ENCODE measurements at regions not wholly inside any gene's neighbourhood (a gene's known extent, or its start where the extent isn't known, plus 50 kb on each side); places are given as distances from the start of the nearest gene placed in this dataset.

DNA sequence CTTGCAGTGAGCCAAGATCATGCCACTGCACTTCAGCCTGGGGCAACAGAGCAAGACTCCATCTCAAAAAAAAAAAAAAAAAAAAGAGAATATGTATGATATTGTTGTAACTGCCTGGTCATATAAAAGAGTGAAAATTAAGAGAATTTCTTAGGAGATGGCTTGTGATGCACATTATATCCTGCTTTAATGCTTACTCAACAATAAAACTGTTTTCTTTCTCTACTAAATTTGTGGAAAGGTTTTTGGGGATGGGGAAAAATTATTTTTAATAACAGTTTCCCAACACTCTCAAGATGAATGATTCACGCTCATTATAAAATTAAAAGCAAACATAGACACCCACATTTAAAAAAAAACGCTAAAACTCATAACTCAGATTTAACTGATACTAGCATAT, 1163.0 kb downstream of the SI start:
- DNase-seq (ENCODE audit: low spot score in 2 of 2) (no peak), FAIRE-seq (no peak)

DNA sequence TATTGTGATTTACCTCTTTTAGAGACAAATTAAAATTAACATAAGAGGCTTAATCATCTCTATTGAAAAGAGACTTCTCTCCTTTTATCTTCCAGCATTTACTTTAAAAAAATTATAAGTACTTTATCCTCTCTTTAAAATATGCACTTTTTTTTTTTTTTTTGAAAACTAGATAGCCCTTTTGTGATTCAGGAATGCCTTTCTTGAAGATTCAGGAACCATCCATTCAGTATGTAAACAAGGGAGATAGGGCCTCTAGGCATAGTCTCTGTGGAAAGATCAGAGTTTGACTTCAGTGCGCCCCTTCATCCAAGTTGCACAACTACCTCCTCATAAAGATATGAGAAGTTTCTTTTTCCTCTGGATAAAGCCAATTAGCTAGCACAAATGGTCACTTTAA, 1163.7 kb downstream of the SI start:
- no peak for DNase-seq (ENCODE audit: low spot score in 2 of 2)
- FAIRE-seq: no peak

DNA sequence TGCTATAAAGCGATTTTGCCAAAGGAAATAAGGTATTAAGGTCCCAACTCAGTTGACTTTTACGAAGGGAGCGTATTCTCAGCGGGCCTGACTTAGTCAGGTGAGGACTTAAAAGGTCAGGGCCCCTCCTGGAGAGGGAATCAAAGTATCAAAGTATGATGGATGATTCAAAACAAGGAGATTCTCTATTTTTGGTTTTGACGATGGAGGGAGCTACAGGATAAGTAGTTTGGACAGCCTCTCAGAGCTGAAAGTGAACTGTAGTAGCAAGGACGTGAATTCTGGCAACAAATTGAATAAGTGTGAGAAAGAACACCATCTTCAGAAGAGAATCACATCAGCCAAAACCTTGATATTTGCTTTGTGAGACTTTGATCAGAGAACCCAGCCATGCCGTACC, 1186.5 kb downstream of the SI start:
- DNase-seq (ENCODE audit: low spot score in 2 of 2): no peak
- no peak for FAIRE-seq

DNA sequence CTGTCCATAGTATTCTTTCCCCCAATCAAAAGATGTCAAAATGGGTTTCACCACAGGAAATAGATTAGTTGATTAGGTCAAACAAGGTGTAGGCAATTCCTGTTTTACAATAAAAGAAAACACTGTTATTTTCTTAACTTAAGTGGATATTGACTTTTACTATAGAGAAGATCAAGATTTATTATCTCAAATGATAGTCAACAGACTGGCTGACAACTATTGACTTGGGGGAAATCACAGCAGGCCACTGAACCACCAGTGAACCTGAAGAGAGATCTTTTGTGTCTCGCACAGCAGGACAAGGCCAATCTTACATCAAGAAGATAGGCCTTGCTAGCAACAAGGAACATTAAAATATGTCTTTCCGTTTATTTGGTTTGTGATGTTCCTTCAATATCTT, 1187.6 kb downstream of the SI start:
- FAIRE-seq: no peak
- no peak for DNase-seq (ENCODE audit: low spot score in 2 of 2)

DNA sequence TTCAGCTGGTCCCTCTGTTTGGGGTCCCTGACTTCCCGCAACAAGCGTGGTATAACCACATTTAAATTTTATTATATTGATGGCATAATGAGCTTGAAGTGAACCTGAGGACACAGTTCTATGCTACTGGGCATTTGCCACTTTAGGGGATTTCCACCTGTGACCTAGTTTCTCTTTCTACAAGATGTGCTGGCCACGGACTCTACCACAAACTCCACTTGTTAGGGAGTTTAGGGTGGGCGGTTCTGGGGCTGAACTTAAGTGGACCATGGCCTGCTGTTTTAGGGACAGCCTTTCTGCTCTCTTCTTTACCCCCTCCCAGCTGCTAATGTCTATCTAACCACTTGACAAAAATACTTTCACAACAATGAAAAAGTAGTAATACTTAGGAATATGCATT, 1199.1 kb downstream of the SI start:
- FAIRE-seq (no peak), DNase-seq (ENCODE audit: low spot score in 2 of 2) (no peak)

DNA sequence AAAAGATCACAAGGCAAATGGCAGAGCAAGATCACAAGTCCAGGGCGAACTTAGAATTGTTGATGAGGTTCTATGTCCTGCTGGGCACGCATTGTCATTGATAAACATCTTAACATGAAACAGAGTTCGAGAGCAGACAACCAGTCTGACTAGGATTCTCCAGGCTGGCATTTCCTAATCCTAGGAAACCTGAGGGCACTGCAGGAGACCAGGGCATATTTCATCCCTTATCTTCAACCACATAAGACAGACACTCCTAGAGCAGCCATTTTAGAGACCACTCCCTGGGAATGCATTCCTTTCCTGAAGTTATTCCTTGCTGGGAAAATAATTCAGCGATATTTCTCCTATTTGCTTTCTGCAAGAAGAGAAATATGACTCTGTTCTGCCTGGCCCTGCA, 1199.9 kb downstream of the SI start:
- DNase-seq (ENCODE audit: low spot score in 2 of 2) (no peak), FAIRE-seq (no peak)

DNA sequence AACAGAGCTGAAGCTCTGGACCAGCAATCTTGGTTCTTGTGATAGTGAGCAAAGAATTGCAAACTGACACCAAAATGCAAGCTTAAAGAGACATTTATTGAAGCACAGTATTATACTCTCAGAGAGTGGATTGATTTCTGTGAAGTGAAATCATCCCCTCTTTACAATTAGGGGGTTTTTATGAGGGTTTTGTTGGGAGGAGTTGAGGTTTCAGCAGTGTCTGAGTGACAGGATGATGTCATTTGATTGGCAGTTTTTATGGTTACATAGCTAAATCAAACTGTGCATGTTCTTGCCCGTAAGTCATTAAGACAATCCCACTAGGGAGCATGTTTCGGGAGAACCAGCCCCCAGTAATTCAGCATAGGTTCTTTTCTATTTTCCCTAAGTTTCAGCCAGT, 1200.5 kb downstream of the SI start:
- no peak for DNase-seq (ENCODE audit: low spot score in 2 of 2)
- no peak for FAIRE-seq

DNA sequence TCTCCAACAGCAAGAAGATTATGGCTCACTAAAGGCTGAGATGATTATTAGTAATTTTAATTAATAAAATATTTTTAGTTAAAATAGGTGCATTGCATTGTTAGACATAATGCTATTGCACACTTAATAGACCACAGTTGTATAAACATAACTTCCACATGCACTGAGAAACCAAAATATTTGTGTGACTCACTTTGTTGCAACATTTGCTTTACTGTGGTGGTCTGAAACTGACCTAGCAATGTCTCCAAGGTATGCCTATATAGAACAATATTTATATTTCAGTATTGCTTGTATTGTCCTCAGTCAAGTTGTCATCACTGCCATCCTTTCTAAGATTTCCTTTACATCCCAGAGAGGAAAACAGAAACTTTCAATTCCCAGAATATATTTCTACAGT, 1215.2 kb downstream of the SI start:
- DNase-seq (ENCODE audit: low spot score in 2 of 2) (no peak), FAIRE-seq (no peak)

DNA sequence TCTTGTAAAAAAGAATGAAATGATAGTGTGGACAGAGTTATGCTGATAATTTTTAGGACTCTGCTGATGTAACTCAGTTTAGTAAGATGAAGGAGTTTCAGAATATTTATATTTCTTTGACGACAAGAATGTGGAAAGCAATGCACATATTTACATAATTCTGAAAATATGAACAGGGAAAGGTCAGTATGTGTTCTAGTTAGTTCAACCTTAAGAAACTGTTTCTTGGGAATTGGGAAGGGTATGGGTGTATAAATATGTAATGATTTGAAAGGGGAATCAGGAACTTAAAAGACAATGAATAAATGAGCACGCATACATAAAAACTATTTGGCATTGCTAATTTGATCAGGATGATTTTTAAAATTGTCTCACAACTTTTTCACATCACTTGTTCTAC, 1226.1 kb downstream of the SI start:
- DNase-seq (ENCODE audit: low spot score in 2 of 2) (no peak), FAIRE-seq (no peak)

DNA sequence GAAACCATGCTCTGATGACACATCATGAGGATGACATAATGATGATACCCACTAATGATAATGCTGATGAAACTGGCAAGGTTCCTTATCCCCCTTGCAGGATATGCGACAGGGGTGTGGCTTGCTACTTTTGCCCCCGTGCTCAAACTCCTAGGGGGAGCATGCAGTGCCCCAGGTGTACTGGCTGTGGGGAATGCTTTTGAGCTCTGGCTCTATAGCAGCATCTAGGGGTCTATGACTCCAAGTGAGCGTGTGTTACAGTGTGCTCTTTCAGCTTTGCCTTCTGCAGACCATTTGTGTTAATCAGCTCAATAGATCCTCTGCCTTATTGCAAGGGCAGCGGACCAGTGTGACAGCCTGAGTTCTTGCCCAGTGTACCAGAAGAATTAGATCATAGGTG, 1239.5 kb downstream of the SI start:
- DNase-seq (ENCODE audit: low spot score in 2 of 2) (no peak), FAIRE-seq (no peak)

DNA sequence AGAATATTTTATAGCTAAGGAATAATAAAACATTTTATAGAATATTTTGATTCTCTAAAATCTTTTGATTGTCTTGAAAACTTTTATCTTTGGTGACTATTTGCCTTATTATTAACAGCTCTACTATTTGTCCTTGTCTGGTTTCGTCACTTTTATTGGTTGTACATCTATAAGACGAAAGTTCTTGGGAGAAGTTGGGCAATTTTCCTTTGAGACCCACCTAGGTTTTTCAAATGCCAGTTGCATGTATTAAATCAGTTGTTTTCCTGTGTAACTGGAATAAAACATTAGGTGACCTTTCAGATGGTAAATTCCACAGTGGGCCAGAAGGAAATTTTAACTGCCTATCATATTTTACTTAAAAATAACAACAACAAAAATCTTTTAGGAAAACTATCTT, 1245.7 kb downstream of the SI start:
- no peak for FAIRE-seq
- DNase-seq (ENCODE audit: low spot score in 2 of 2): no peak

DNA sequence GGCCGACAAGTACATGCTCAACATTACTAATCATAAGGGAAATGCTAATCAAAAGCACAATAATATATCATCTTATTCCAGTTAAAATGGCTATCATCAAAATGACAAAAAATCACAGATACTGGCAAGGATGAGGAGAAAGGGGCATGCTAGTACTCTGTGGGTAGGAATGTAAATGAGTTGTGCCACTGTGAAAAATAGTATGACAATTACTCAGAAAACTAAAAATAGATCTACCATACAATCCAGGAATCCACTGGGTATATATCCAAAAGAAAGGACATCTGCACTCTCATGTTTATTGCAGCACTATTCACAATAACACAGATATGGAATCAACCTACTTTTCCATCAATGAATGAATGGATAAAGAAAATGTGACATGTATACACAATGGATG, 1256.5 kb downstream of the SI start:
- DNase-seq (ENCODE audit: low spot score in 2 of 2) (no peak), FAIRE-seq (no peak)

DNA sequence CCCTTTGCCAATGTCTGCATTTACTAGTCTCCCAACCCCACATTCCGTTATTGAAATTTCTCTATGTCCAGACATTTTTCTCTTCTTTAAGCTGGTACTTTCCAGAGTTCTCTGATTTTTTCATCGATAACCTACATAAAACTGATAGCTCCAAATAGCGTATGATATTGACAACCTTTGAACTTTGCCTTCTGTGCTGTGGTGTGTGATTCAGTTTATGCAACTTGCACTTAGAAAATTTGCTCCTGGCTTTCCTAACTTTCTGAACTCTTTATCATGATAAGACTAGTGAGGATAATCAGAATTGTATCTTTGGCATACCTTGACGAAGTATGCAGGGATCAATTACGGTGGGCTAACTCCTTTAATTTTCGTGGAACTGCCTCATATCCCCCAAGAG, 1261.3 kb downstream of the SI start:
- FAIRE-seq: no peak
- DNase-seq (ENCODE audit: low spot score in 2 of 2): no peak

DNA sequence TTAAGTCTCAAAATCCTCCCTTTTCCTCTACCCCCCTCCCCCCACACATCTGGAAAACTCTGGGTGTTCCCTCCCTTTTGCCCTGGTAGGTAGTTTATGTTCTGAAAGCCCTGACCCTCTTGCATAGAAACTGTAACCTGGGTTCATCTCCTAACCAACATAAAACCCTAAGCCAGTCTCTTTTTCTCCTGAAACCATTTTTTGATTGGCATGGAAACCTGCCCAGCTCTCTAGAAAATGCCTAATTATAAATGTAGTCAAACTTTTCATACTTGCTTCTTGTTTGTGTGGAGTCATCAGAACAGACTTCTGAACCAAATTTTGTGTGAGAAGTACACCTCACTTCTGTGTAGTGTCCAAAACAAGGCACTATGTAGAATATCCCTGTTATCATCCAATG, 1264.4 kb downstream of the SI start:
- FAIRE-seq: no peak

DNA sequence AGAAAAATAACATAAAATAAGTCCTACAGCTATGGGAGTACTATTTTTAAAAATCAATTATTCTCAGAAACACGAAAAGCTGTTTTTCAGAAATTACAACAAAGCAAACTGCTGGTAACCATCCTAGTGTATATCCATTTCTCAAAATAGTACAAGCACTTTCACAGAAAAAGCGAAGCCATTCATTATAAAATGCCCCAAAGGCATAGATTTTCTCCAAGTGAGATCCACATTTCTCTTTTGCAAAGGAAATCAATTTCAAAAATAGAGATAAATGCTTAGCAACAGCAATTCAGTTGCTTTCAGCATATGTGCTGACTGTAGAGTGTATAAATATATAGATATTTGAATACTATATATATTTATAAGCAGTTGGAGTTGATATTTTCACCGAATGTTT, 1266.3 kb downstream of the SI start:
- DNase-seq (ENCODE audit: low spot score in 2 of 2) (no peak), FAIRE-seq (no peak)

More for the DNA sequence above, 1264.4 kb downstream of the SI start:
- DNase-seq (ENCODE audit: low spot score in 2 of 2): no peak

DNA sequence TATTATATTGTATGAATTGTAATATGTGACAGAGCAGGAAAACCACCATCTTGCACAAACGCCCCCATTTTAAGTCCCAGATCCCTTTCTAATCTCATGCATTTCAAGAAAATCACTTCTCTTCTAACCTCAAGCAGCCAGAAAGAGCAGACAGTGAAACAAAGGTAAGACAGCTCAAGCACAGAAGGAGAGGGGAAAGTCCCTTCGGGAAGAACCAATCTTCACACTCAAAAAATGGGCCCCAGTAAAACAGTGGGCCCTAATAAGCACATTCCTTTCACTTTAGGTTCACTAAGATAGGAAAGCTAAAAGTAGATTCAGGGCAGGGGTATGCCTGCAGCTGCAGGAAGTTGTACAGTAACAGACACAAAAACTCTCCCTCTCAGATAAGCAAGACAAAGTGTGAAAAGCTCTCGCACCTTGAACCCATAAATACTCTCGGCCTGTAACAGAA, 1268.7 kb downstream of the SI start:
- DNase-seq (ENCODE audit: low spot score in 2 of 2): no peak
- no peak for FAIRE-seq

DNA sequence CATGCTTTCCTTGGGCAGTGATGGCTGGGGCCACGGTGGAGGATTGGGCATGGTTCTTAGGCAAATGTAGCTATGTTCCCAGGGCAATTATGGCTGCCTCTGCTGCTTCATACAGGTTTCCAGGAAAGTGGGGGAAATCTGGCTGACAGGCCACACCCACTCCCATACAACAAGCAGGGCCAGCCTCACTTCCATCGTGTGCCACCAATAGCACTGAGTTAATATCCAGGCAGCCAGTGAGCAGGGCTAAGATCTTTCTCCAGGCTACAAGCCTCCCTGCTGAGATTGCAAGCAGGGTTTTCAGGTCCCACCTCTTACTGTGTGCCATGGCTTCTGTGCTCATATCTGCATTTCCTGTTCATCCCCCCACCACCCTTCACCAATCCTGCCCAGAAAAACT, 1291.9 kb downstream of the SI start:
- FAIRE-seq: no peak
- no peak for DNase-seq (ENCODE audit: low spot score in 2 of 2)

DNA sequence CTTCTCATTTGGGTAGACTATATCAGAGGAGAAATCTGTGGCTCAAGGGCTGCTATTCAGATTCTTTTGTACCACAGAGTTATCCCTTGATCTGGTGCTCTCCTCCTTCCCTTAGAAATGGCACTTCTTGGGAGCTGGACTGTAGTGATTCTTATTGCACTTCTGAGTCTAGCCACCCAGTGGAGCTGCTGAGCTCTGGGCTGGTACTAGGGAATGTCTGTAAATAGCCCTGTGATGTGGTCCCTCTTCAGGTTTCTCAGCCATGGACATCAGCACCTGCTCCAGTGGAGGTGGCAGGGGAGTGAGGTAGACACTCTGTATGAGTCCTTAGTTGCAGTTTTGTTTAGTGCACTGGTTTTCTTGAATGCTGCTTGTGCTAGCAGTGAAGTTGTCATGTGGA, 1292.6 kb downstream of the SI start:
- no peak for DNase-seq (ENCODE audit: low spot score in 2 of 2)
- FAIRE-seq: no peak

DNA sequence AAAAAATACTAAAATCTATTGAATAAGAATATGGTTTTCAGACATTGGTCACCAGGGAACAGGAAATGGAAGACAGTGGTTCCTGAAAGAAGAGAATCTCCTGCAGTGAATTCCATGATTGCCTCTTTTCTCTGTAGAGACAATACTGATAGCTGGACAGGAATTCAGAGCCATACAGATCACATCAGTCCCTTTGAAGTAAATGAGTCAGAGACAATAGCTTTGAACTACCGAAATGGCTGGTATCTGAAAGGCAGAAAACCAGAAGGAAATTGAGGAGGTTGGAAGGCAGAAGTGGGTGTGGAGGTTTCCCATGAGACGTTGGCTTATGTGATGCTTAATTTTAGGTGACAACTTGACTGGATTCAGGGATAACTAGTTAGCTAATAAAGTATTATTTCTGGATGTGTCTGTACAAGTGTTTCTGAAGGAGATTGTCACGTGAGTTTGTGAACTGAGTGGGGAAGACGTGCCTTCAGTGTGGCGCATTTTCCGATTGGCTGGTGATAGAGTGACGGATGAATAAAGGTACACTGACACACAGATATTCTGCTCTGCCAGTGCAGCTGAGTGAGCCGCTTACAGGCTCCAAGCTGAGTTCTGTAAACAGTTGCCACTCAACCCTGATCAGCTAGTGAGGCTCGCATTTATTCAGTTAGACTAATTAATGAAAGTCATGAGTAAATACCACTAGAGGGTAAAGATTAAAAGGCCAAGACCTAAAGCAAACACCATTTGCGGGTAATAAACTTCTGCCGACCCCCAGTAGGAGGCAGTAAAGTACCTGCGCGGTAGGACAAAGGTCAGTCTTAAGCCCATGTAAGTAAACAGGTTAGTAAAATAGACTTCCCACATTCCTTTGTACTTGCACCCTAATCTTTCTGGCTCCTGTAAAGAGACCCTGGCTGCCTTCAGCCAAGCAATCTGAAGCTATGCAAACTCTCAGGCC, 1298.6 kb downstream of the SI start:
- no peak for DNase-seq (ENCODE audit: low spot score in 2 of 2)

DNA sequence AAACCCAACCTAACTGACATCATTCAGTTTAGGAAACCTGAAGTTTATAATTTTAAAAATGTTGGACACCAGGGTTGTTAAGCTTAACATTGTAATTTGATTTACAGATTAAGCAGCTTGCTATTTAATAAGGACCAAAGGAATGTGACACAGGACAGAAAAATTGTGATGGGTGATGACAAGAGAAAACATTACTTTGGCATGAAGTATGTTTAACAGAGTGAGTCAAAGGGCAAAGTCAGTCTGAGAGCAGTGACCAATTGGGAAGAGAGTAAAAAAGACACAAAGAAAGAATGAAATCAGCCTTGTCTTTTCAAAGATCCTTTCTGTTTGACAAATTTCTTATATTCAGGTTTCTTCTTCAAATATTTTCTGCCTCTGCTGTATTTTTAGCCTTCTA, 1301.6 kb downstream of the SI start:
- FAIRE-seq: no peak
- no peak for DNase-seq (ENCODE audit: low spot score in 2 of 2)

More for the DNA sequence above, 1298.6 kb downstream of the SI start:
- FAIRE-seq: no peak

DNA sequence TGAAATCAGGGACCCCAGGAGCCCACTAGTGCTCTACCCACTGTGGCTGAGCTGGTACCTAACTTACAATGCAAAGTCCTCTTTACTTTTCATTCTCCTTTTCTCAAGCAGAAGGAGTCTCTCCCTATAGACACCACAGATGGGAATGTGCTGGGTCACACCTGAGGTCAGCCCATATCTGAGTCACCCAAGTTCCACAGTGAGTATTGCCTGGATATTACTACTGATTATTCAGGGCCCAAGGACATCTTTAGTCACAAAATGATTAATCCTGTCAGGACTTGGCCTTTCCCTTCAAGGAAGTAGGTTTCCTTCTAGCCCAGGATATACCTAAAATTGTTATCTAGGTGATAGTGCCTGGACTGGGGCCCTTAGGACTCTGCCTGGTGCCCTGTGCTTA, 1305.2 kb downstream of the SI start:
- DNase-seq (ENCODE audit: low spot score in 2 of 2) (no peak), FAIRE-seq (no peak)

DNA sequence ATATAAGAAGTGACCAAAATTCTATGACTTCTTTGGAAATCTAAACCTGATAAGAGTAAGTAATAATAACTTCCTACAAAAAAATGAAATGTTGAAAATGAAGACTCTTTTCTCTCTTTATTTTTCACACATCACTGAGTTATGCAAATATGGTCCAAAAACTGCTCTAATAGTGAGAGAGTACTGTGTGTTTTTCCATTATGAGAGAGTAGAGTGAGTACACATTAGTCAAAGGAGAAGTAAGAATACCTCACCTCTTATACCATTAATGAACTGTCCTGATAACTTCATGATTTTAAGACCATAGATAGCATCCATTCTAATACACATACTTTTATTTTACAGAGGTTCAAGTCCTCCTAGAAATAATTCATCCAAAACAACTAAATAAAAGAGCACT, 1310.2 kb downstream of the SI start:
- DNase-seq (ENCODE audit: low spot score in 2 of 2): no peak
- no peak for FAIRE-seq

DNA sequence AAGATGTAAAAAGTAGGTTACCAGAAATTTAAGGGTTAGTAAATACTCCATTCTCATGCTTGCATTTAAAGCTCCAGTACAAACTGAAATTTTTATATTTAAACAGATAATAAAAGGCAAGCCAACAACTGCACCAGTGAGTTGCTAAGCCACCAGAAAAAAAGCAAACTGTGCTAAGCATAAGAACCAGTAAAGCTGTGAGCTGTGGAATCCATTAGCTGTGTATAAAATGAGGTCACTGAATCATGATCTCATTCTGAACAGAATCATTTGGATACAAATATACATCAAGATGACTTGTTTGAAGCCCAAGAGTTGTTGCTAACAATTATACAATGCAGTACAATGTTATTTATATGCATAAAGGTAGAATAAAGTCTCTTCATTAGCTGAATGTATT, 1312.2 kb downstream of the SI start:
- DNase-seq (ENCODE audit: low spot score in 2 of 2) (no peak), FAIRE-seq (no peak)
